Hematopoietic multipotent progenitor cell treated with erythropoietin and hydrocortisone succinate and interleukin-3 and kit ligand, for 17 days (in vitro differentiated cells): ENCODE measurements at regions not wholly inside any gene's neighbourhood (a gene's known extent, or its start where the extent isn't known, plus 50 kb on each side); places are given as distances from the start of the nearest gene placed in this dataset.

ENCODE experiments used
- DNase-seq: peaks from one replicate; pipeline ENCODE4 v3.0.0-alpha.2; 2015; ENCODE audit warnings: low spot score

GRCh38 chr1:30286988-30287839, 436.2 kb downstream of the MATN1 start:
- no peak for DNase-seq

- DNase-seq: no peak
Measured at GRCh38 chr1:30286241-30286987, 437.0 kb downstream of the MATN1 start.

GRCh38 chr1:30285501-30285932, 437.9 kb downstream of the MATN1 start:
- no peak for DNase-seq

- no peak for DNase-seq
Measured at GRCh38 chr1:30284728-30285475, 438.5 kb downstream of the MATN1 start.

- no peak for DNase-seq
Measured at GRCh38 chr1:30284226-30284625, 439.2 kb downstream of the MATN1 start.

- DNase-seq: no peak
Measured at GRCh38 chr1:30283199-30283962, 440.0 kb downstream of the MATN1 start.

GRCh38 chr1:30280572-30280971, 442.8 kb downstream of the MATN1 start:
- no peak for DNase-seq

GRCh38 chr1:30277911-30278310, 445.5 kb downstream of the MATN1 start:
- no peak for DNase-seq

GRCh38 chr1:30277415-30277814, 446.0 kb downstream of the MATN1 start:
- DNase-seq: no peak

GRCh38 chr1:30275926-30276764, 447.2 kb downstream of the MATN1 start:
- no peak for DNase-seq

GRCh38 chr1:30274976-30275621, 448.3 kb downstream of the MATN1 start:
- DNase-seq: no peak

GRCh38 chr1:30274173-30274970, 449.0 kb downstream of the MATN1 start:
- no peak for DNase-seq

- no peak for DNase-seq
Measured at GRCh38 chr1:30273456-30273855, 449.9 kb downstream of the MATN1 start.

GRCh38 chr1:30273021-30273325, 450.4 kb downstream of the MATN1 start:
- DNase-seq: no peak

GRCh38 chr1:30272277-30273020, 450.9 kb downstream of the MATN1 start:
- DNase-seq: no peak

- DNase-seq: no peak
Measured at GRCh38 chr1:30271401-30272276, 451.7 kb downstream of the MATN1 start.

- DNase-seq: no peak
Measured at GRCh38 chr1:30270461-30270860, 452.9 kb downstream of the MATN1 start.
